Adrenal gland (tissue), 5 donors: ENCODE measurements at regions not wholly inside any gene's neighbourhood (a gene's known extent, or its start where the extent isn't known, plus 50 kb on each side); places are given as distances from the start of the nearest gene placed in this dataset.

Experiments
- CTCF ChIP-seq, 6 experiments: fragments of 450-650 bp in 4 of 6; fragments of 200-600 bp in 2 of 6; sonication (generic) in 1 of 6; IDR thresholded peaks; 1 replicate in 5 of 6; 2 replicates in 1 of 6; pipeline versions ENCODE4 v1.5.1 to v1.8.0; 2016 to 2021; ENCODE audit warnings: antibody characterized with exemption in 6 of 6, mild to moderate bottlenecking in 2 of 6, moderate library complexity in 1 of 6
- POLR2A ChIP-seq, 2 donors: fragments of 450-650 bp; IDR thresholded peaks; one replicate each; pipeline ENCODE4 v1.6.1; 2017; ENCODE audit warnings: antibody characterized with exemption in 2 of 2, mild to moderate bottlenecking in 2 of 2, moderate library complexity in 1 of 2
- donor health status: DM: no; HTN: no; CAD: no.

GRCh38 chr4:29142708-29143107 lies 1577.5 kb upstream of the PCDH7 start:
- TF ChIP-seq CTCF (IDR thresholded peaks at IDR 0.05) (no peak), POLR2A (IDR thresholded peaks at IDR 0.05) (no peak)
